ENCODE measurements at regions not wholly inside any gene's neighbourhood (a gene's known extent, or its start where the extent isn't known, plus 50 kb on each side); places are given as distances from the start of the nearest gene placed in this dataset.

- Histone ChIP-seq H3K9me3 (no peaks in the 10 kb centered on the region), H3K27me3 (no peaks in the 10 kb centered on the region), H3K36me3 (no peaks in the 10 kb centered on the region), H3K27ac (replicated peaks in 1 of 4) (no peak overlapping the region), H3K4me1 (no peaks in the 10 kb centered on the region), H3K4me3 (no peak overlapping the region)
- TF ChIP-seq, protein P1, sequence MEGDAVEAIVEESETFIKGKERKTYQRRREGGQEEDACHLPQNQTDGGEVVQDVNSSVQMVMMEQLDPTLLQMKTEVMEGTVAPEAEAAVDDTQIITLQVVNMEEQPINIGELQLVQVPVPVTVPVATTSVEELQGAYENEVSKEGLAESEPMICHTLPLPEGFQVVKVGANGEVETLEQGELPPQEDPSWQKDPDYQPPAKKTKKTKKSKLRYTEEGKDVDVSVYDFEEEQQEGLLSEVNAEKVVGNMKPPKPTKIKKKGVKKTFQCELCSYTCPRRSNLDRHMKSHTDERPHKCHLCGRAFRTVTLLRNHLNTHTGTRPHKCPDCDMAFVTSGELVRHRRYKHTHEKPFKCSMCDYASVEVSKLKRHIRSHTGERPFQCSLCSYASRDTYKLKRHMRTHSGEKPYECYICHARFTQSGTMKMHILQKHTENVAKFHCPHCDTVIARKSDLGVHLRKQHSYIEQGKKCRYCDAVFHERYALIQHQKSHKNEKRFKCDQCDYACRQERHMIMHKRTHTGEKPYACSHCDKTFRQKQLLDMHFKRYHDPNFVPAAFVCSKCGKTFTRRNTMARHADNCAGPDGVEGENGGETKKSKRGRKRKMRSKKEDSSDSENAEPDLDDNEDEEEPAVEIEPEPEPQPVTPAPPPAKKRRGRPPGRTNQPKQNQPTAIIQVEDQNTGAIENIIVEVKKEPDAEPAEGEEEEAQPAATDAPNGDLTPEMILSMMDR (IDR thresholded peaks at IDR 0.05): peak in 2 of 3 experiments; percentile 15 to 50
- TF ChIP-seq EP300 (IDR thresholded peaks at IDR 0.05): no peak
- no peak for TF ChIP-seq POLR2AphosphoS5 (IDR thresholded peaks at IDR 0.05)
- TF ChIP-seq POLR2A (IDR thresholded peaks at IDR 0.05; ENCODE audit: low read depth): no peak
- 70% methylated on average over 2 of the region's 2 CpGs for WGBS
- intact Hi-C loops (cut with DNase I): no loop called here
- no peak for DNase-seq (ENCODE audit: extremely low spot score)
These were observed 80.8 kb upstream of the RHOBTB1 start for GRCh38 chr10:61024856-61025201.

DNA sequence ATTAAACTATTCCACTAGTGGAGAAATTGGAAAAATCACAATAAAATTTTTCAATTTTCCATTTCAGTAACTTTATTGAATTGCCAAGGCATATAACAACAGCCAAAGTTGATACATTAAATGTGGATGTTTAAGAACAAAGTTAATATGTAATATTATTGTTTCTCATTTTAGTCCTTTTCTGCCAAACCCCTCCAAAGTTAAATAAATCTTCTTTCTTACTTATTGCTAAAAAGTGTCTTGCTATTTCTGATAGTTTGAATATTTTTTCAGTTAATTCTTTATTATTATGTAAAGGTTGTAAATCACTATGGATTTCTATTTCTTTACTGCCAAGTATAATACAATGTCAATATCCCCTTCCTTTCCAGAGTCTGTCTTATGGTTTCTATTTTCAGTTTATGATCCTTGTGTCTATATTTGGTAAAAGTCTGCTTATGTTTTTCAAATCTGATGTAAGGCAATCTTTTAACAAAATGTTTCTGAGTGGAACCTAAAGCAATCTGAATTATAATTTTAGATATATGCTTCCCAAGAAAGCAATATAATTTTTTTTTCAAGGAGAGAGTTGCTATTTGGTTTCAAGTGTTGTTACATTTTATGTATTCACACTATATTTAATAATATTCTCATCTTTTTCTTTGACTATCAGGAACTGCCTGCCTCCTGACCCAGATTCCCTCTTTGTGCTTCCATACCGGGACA, 80.3 kb upstream of the RHOBTB1 start:
- Histone ChIP-seq H3K4me3 (no peak overlapping the region), H3K4me1 (no peaks in the 10 kb centered on the region), H3K36me3 (no peaks in the 10 kb centered on the region), H3K27ac (replicated peaks in 1 of 4) (no peak overlapping the region), H3K27me3 (no peaks in the 10 kb centered on the region), H3K9me3 (no peaks in the 10 kb centered on the region)
- DNase-seq (ENCODE audit: extremely low spot score): no peak
- TF ChIP-seq, protein P1 (IDR thresholded peaks at IDR 0.05): no peak
- TF ChIP-seq EP300 (IDR thresholded peaks at IDR 0.05): no peak
- no peak for TF ChIP-seq POLR2A (IDR thresholded peaks at IDR 0.05; ENCODE audit: low read depth)
- TF ChIP-seq POLR2AphosphoS5 (IDR thresholded peaks at IDR 0.05): no peak
- intact Hi-C loops (cut with DNase I): no loop called here
- 45% methylated on average over 1 of the region's 1 CpG for WGBS

GRCh38 chr10:61023053-61023452, 79.1 kb upstream of the RHOBTB1 start:
- Histone ChIP-seq H3K4me1 (no peaks in the 10 kb centered on the region), H3K27ac (replicated peaks in 1 of 4) (no peak overlapping the region), H3K9me3 (no peaks in the 10 kb centered on the region), H3K4me3 (no peak overlapping the region), H3K27me3 (no peaks in the 10 kb centered on the region), H3K36me3 (no peaks in the 10 kb centered on the region)
- DNase-seq (ENCODE audit: extremely low spot score): no peak
- no peak for TF ChIP-seq POLR2AphosphoS5 (IDR thresholded peaks at IDR 0.05)
- intact Hi-C loops (cut with DNase I): no loop called here

DNA sequence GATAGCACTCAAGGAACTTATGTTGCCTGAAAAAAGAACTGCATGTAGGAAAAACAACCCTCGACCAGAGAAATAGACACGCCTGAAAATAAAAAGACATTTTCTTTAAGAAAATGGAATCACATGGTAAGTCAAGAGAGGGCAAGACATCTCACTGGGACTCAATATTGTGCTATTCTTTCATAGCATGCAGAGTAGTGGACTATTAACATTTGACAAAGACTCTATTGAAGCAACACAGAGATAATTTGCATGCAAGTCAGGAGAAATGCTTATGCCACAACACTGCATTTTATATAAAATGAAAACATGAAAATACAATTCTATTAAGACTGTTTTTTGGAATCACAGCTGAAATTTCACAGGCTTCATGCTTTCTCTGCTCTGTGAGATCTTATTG, 77.9 kb upstream of the RHOBTB1 start:
- no peak for DNase-seq (ENCODE audit: extremely low spot score)
- intact Hi-C loops (cut with DNase I): no loop called here
- Histone ChIP-seq H3K4me1 (no peaks in the 10 kb centered on the region), H3K4me3 (no peak overlapping the region), H3K36me3 (no peaks in the 10 kb centered on the region), H3K27me3 (no peaks in the 10 kb centered on the region), H3K9me3 (no peaks in the 10 kb centered on the region), H3K27ac (replicated peaks in 1 of 4) (no peak overlapping the region)
- TF ChIP-seq POLR2A (IDR thresholded peaks at IDR 0.05; ENCODE audit: low read depth) (no peak), EP300 (IDR thresholded peaks at IDR 0.05) (no peak), POLR2AphosphoS5 (IDR thresholded peaks at IDR 0.05) (no peak)
- TF ChIP-seq, protein P1 (IDR thresholded peaks at IDR 0.05): no peak
- 88% methylated on average over 2 of the region's 2 CpGs for WGBS

DNA sequence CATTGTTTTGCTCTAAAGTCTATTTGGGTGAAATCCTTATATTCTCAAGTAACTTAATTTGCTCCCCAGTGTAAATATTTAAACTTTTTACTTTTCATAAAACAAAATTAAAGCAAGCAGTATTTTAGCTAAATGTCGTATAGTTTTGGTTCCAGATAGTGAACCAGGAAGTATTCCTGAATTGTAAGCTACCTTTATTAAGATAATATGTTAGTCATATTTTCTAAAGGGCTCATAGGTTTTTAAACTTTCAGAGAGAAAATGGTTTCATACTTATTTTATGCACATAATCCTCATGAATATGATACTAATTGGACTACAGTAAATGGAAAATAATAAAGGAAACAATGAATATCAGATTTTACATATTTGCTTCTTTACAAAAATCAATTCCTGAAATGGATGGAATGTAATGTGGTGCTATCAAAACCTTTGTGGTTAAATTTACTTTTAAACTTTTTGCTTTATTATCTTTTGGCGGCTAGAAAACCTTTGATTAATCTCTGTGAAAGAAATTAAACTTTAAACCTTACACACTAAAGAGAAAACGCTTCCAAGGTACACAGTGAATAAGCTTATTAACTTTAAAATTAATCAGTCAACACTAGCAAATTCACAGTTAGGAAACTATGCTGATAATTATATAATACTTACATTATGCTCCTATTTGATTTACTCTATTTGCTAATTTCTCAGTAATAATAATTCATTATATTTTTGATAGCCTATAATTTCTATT, 76.6 kb upstream of the RHOBTB1 start:
- Histone ChIP-seq H3K27ac (replicated peaks in 1 of 4) (no peak overlapping the region), H3K27me3 (no peaks in the 10 kb centered on the region), H3K4me3 (no peak overlapping the region), H3K4me1 (no peaks in the 10 kb centered on the region), H3K36me3 (no peaks in the 10 kb centered on the region), H3K9me3 (no peaks in the 10 kb centered on the region)
- DNase-seq (ENCODE audit: extremely low spot score): no peak
- TF ChIP-seq EP300 (IDR thresholded peaks at IDR 0.05): no peak
- TF ChIP-seq, protein P1 (IDR thresholded peaks at IDR 0.05): no peak
- no peak for TF ChIP-seq POLR2AphosphoS5 (IDR thresholded peaks at IDR 0.05)
- TF ChIP-seq POLR2A (IDR thresholded peaks at IDR 0.05; ENCODE audit: low read depth): no peak
- intact Hi-C loops (cut with DNase I): no loop called here
- 92% methylated on average over 3 of the region's 3 CpGs for WGBS
